C4-2B (cell line): ENCODE measurements at regions not wholly inside any gene's neighbourhood (a gene's known extent, or its start where the extent isn't known, plus 50 kb on each side); places are given as distances from the start of the nearest gene placed in this dataset.

Experiments
- H3K27ac ChIP-seq: fragments of 450-650 bp; 2 replicates; pipeline ENCODE4 v1.5.1; 2017
- CTCF ChIP-seq: fragments of 450-650 bp; conservative IDR thresholded peaks from 2 replicates; pipeline ENCODE4 v1.5.1; 2017; ENCODE audit warnings: mild to moderate bottlenecking
- ZFX ChIP-seq: fragments of 450-650 bp; IDR thresholded peaks from 2 replicates; pipeline ENCODE4 v1.6.1; 2017

DNA sequence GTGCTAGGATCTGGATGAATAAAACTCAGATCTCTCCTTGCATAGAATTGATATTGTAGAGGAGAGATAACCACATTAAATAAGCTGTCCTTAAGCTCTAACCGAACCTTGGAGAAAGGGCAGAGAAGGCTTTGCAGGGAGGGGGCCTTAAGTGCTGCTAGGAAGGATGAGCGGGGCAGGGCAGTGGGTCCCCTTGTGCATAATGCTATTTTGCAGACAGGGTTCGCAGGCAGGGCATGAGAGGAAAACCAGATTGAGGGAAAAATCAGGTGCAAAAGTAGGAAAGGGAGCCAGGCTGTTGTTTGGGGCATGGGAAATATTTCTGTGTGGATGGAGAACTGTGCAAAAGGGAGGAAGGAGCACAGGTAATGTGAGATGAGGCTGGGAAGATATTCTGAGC is 383.0 kb upstream of the JARID2 start:
- H3K27ac ChIP-seq = no peak overlapping the region
- no peak for TF ChIP-seq ZFX
- no peak for TF ChIP-seq CTCF

- H3K27ac ChIP-seq = no peak overlapping the region
- TF ChIP-seq CTCF (no peak), ZFX (no peak)
These were observed 381.7 kb upstream of the JARID2 start for GRCh38 chr6:14863902-14864850.

GRCh38 chr6:14865531-14866100 is 380.3 kb upstream of the JARID2 start:
- TF ChIP-seq ZFX (no peak), CTCF (no peak)

DNA sequence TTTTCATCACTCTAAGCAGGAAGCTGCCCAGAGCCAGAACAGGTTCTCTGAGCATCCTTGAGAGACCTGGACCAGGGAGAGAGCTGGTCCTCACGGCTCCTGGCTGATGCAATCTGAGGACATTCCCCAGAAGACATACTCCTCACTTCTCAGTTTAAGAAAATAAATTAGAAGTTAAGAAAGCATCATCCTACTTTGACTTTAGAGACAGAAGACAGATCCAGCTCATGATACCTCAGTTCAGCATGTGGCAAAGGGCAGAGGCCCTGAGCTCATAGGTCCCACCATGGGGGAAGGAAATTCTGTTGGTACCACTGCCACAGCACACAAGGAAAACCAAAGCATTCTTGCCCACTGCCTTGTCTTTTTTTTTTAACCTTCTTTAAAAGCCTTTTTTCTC is 378.1 kb upstream of the JARID2 start:
- no peak for TF ChIP-seq ZFX
- TF ChIP-seq CTCF = no peak
- H3K27ac ChIP-seq = no peak overlapping the region

More at GRCh38 chr6:14865531-14866100, 380.3 kb upstream of the JARID2 start:
- H3K27ac ChIP-seq = no peak overlapping the region

DNA sequence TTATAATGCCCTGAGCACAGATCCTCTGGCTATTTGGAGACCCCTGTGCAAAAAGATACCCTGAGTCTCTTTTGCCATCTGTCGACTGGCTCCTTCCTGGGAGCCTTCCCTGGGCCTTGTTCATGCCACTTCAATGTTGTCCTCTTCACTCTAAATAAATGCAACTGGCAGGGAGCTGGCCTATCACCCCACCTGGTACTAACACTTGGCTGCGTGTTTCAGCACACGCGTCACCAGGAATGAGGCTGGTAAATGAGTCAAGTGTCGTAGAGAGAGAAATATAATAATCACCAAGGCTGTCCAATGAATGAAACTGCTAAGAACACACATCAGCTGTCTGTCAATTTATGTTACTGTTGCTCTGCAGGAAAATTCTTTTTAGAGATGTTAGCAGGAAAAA is 374.6 kb upstream of the JARID2 start:
- TF ChIP-seq ZFX (no peak), CTCF (no peak)
- H3K27ac ChIP-seq = no peak overlapping the region

GRCh38 chr6:14873101-14873500 is 372.8 kb upstream of the JARID2 start:
- H3K27ac ChIP-seq = no peak overlapping the region

More at GRCh38 chr6:14873101-14873500, 372.8 kb upstream of the JARID2 start:
- TF ChIP-seq CTCF (no peak), ZFX (no peak)
